ENCODE measurements at regions not wholly inside any gene's neighbourhood (a gene's known extent, or its start where the extent isn't known, plus 50 kb on each side); places are given as distances from the start of the nearest gene placed in this dataset.

DNA sequence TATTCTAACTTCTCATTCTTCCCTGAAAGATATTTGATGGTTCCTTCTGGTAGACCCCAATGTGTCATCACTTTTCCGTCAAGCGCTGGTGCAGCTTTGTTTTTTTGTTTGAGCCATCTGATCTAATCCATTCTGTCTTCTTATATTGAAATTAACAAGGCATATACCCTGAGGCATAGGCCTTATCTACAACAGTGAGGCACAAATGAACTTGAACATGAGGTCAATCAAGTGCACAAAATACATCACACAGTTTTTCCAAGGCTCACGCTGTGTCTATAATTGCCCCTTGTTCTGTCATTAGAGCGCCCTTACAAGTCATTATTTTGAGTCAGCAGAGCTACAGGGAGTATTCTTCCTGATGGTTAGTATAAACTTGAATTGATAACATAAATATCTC lies 406.6 kb downstream of the MAT2B start:
- DNase-seq: no peak
- Histone ChIP-seq H3K4me3 (no peak overlapping the region), H3K36me3 (no peaks in the 10 kb centered on the region), H3K27me3 (no peaks in the 10 kb centered on the region), H3K27ac (no peak overlapping the region), H3K9me3 (no peaks in the 10 kb centered on the region), H3K4me1 (no peaks in the 10 kb centered on the region)
- TF ChIP-seq, protein P1, sequence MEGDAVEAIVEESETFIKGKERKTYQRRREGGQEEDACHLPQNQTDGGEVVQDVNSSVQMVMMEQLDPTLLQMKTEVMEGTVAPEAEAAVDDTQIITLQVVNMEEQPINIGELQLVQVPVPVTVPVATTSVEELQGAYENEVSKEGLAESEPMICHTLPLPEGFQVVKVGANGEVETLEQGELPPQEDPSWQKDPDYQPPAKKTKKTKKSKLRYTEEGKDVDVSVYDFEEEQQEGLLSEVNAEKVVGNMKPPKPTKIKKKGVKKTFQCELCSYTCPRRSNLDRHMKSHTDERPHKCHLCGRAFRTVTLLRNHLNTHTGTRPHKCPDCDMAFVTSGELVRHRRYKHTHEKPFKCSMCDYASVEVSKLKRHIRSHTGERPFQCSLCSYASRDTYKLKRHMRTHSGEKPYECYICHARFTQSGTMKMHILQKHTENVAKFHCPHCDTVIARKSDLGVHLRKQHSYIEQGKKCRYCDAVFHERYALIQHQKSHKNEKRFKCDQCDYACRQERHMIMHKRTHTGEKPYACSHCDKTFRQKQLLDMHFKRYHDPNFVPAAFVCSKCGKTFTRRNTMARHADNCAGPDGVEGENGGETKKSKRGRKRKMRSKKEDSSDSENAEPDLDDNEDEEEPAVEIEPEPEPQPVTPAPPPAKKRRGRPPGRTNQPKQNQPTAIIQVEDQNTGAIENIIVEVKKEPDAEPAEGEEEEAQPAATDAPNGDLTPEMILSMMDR (IDR thresholded peaks at IDR 0.05 in 4 of 5, conservative IDR thresholded peaks at IDR 0.05 in 1 of 5): no peak
- no peak for TF ChIP-seq POLR2A (IDR thresholded peaks at IDR 0.05)
- ATAC-seq: no peak
- in situ Hi-C loops (cut with MboI; ENCODE audit: low sequenced_read_pairs in 4 of 4): no loop called here
- intact Hi-C loops (cut with DNase I; ENCODE audit: low total_unique reads): no loop called here

DNA sequence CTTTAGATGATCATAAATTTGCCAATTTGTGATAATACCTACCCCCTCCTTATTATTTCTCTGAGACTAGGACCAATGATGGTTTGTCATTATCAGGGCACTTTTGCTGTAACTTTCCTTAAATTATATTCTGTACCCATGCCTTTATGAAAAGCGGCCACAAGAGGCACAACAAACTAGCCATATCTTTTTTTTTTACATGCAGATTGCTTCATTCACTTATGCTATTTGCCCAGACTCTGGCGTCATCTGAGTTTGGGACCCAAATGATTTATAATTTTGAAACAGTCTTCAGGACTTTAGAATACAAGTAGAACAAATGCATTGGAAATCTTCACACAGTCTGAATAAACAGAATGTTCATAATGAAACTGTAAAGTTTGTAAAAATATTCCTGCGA lies 408.1 kb downstream of the MAT2B start:
- in situ Hi-C loops (cut with MboI; ENCODE audit: low sequenced_read_pairs in 4 of 4): no loop called here
- Histone ChIP-seq H3K9me3 (no peaks in the 10 kb centered on the region), H3K27ac (no peak overlapping the region), H3K27me3 (no peaks in the 10 kb centered on the region), H3K4me1 (no peaks in the 10 kb centered on the region), H3K36me3 (no peaks in the 10 kb centered on the region), H3K4me3 (no peak overlapping the region)
- no peak for ATAC-seq
- DNase-seq: no peak
- intact Hi-C loops (cut with DNase I; ENCODE audit: low total_unique reads): no loop called here
- TF ChIP-seq POLR2A (IDR thresholded peaks at IDR 0.05): no peak
- TF ChIP-seq, protein P1 (IDR thresholded peaks at IDR 0.05 in 4 of 5, conservative IDR thresholded peaks at IDR 0.05 in 1 of 5): no peak

DNA sequence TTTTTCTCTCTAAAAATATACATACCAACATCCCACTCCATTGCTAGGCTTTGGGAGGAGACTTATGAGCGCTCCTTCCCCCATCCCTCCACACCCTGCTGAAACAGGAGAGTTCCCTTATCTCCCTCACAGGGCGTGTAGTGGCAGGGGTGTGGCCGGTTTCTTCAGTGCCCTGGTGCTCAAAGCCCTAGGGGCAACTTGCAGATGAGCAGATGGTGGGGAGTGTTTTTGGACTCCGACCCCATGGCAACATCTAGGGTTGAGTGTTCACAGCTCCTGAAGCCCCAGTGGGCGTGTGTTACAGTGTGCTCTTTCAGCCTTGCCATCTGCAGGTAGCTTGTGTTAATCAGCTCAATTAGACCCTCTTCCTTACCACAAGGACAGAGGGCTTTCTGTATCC lies 409.5 kb downstream of the MAT2B start:
- no peak for TF ChIP-seq POLR2A (IDR thresholded peaks at IDR 0.05)
- TF ChIP-seq, protein P1 (IDR thresholded peaks at IDR 0.05 in 4 of 5, conservative IDR thresholded peaks at IDR 0.05 in 1 of 5): no peak
- Histone ChIP-seq H3K36me3 (no peaks in the 10 kb centered on the region), H3K4me1 (no peaks in the 10 kb centered on the region), H3K27me3 (no peaks in the 10 kb centered on the region), H3K4me3 (no peak overlapping the region), H3K27ac (no peak overlapping the region), H3K9me3 (no peaks in the 10 kb centered on the region)
- in situ Hi-C loops (cut with MboI; ENCODE audit: low sequenced_read_pairs in 4 of 4) (no loop called here), intact Hi-C loops (cut with DNase I; ENCODE audit: low total_unique reads) (no loop called here)
- ATAC-seq (no peak), DNase-seq (no peak)

DNA sequence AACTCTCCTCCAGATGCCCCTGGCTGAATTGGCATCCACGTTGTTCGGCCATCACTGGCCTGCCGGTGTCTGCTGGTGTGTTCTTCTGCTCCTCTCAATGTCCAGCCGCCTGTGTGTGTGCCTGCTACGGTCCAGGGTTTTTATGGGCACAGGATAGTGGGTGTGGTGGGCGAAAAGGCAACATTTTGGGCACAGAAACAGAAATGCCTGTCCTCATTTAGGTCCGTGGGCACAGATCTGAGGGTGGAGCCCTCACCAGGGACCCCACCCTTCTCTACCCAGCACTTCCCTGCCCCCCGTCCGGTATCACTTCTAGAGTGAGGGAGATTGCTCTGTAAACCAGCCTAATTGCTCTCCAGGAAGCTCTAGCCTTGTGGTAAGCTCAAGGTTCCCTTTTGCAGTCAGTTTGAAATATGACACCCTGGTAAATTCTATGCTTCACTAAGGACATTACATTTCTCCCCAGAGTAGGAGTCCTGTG lies 410.1 kb downstream of the MAT2B start:
- TF ChIP-seq POLR2A (IDR thresholded peaks at IDR 0.05): no peak
- TF ChIP-seq, protein P1 (IDR thresholded peaks at IDR 0.05 in 4 of 5, conservative IDR thresholded peaks at IDR 0.05 in 1 of 5): no peak
- in situ Hi-C loops (cut with MboI; ENCODE audit: low sequenced_read_pairs in 4 of 4) (no loop called here), intact Hi-C loops (cut with DNase I; ENCODE audit: low total_unique reads) (no loop called here)
- H3K36me3 ChIP-seq: no peaks in the 10 kb centered on the region
- H3K4me1 ChIP-seq: no peaks in the 10 kb centered on the region
- no peak overlapping the region for H3K4me3 ChIP-seq
- H3K9me3 ChIP-seq: no peaks in the 10 kb centered on the region
- no peak for ATAC-seq
- H3K27ac ChIP-seq: no peak overlapping the region
- DNase-seq: no peak
- no peaks in the 10 kb centered on the region for H3K27me3 ChIP-seq

DNA sequence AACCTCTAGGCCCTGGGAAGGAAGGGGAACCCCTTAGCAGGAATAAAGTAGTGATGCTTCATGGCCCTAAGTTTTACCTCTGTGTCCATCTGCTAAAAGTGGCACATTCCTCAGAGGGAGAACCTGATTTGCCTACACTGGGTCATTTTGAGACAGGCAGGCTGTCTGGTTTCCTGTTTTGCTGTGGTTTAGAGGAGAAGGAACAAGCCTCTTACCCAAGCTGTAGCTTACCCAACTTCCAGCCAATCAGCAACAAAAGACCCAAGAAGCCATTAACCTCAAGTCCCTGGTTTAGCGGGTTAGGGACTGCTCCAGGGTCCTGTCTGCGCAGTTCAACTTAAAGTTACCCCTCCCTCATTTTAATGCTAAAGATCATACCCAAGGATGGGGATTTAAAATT lies 411.0 kb downstream of the MAT2B start:
- no peaks in the 10 kb centered on the region for H3K9me3 ChIP-seq
- no peaks in the 10 kb centered on the region for H3K36me3 ChIP-seq
- H3K4me3 ChIP-seq: no peak overlapping the region
- intact Hi-C loops (cut with DNase I; ENCODE audit: low total_unique reads) (no loop called here), in situ Hi-C loops (cut with MboI; ENCODE audit: low sequenced_read_pairs in 4 of 4) (no loop called here)
- no peaks in the 10 kb centered on the region for H3K27me3 ChIP-seq
- no peak overlapping the region for H3K27ac ChIP-seq
- TF ChIP-seq, protein P1 (IDR thresholded peaks at IDR 0.05 in 4 of 5, conservative IDR thresholded peaks at IDR 0.05 in 1 of 5): no peak
- TF ChIP-seq POLR2A (IDR thresholded peaks at IDR 0.05): no peak
- ATAC-seq (no peak), DNase-seq (no peak)
- no peaks in the 10 kb centered on the region for H3K4me1 ChIP-seq

Measured in gastrocnemius medialis (tissue), 4 donors.